Superior temporal gyrus (tissue), 1 donor: ENCODE measurements at regions not wholly inside any gene's neighbourhood (a gene's known extent, or its start where the extent isn't known, plus 50 kb on each side); places are given as distances from the start of the nearest gene placed in this dataset.
A peak's percentile ranks its signal among the peaks of the same experiment; 100 is the strongest.

ENCODE experiments used
- DNase-seq: peaks from one replicate; pipeline ENCODE4 v3.0.0-alpha.2; 2016; ENCODE audit errors: extremely low spot score

GRCh38 chr2:181114021-181114420 is 133.6 kb downstream of the UBE2E3 start:
- no peak for DNase-seq

GRCh38 chr2:181116261-181116660 is 135.9 kb downstream of the UBE2E3 start:
- no peak for DNase-seq

GRCh38 chr2:181117206-181117925 is 137.0 kb downstream of the UBE2E3 start:
- no peak for DNase-seq

GRCh38 chr2:181120625-181121024 is 140.2 kb downstream of the UBE2E3 start:
- DNase-seq = no peak

GRCh38 chr2:181121996-181122395 is 141.6 kb downstream of the UBE2E3 start:
- DNase-seq = no peak

GRCh38 chr2:181122601-181123000 is 142.2 kb downstream of the UBE2E3 start:
- DNase-seq = no peak

- no peak for DNase-seq
Observed at GRCh38 chr2:181123798-181124231, 143.4 kb downstream of the UBE2E3 start.

- DNase-seq = no peak
Observed at GRCh38 chr2:181124497-181124896, 144.1 kb downstream of the UBE2E3 start.

- DNase-seq = no peak
Observed at GRCh38 chr2:181125359-181125758, 145.0 kb downstream of the UBE2E3 start.

- DNase-seq = no peak
Observed at GRCh38 chr2:181126311-181126868, 146.0 kb downstream of the UBE2E3 start.

- no peak for DNase-seq
Observed at GRCh38 chr2:181128199-181128598, 147.8 kb downstream of the UBE2E3 start.

- DNase-seq = no peak
Observed at GRCh38 chr2:181129364-181130056, 149.1 kb downstream of the UBE2E3 start.

- no peak for DNase-seq
Observed at GRCh38 chr2:181130686-181131085, 150.3 kb downstream of the UBE2E3 start.

GRCh38 chr2:181131584-181131983 is 151.2 kb downstream of the UBE2E3 start:
- no peak for DNase-seq

- DNase-seq = no peak
Observed at GRCh38 chr2:181138816-181139215, 158.4 kb downstream of the UBE2E3 start.

- no peak for DNase-seq
Observed at GRCh38 chr2:181139831-181140230, 159.4 kb downstream of the UBE2E3 start.

- peak; percentile 71 for DNase-seq
Observed at GRCh38 chr2:181140414-181140813, 160.0 kb downstream of the UBE2E3 start.

GRCh38 chr2:181140928-181141327 is 160.5 kb downstream of the UBE2E3 start:
- no peak for DNase-seq

- DNase-seq = no peak
Observed at GRCh38 chr2:181141676-181142075, 161.3 kb downstream of the UBE2E3 start.

GRCh38 chr2:181142514-181142913 is 162.1 kb downstream of the UBE2E3 start:
- DNase-seq = no peak

GRCh38 chr2:181143790-181144300 is 163.4 kb downstream of the UBE2E3 start:
- DNase-seq = no peak

- DNase-seq = no peak
Observed at GRCh38 chr2:181145645-181146044, 165.2 kb downstream of the UBE2E3 start.

- no peak for DNase-seq
Observed at GRCh38 chr2:181146171-181146570, 165.8 kb downstream of the UBE2E3 start.
